Kidney (tissue), 13 donors: ENCODE measurements at regions not wholly inside any gene's neighbourhood (a gene's known extent, or its start where the extent isn't known, plus 50 kb on each side); places are given as distances from the start of the nearest gene placed in this dataset.

Experiments used
- DNase-seq, 5 donors: peaks; one replicate each; pipeline ENCODE4 v3.0.0-alpha.2; 2013 to 2020
- FAIRE-seq: peaks from 2 replicates; lab custom pipeline; 2012; peaks lifted over from hg19 to GRCh38; lab: Jason Lieb, UNC
- H3K27ac ChIP-seq, 2 donors: one replicate each; pipeline ENCODE4 v1.7.0; 2013; ENCODE audit warnings: low read depth in 2 of 2, low read length in 2 of 2, inconsistent platforms in 1 of 2
- H3K27me3 ChIP-seq: one replicate; pipeline ENCODE4 v1.7.1; 2013; ENCODE audit warnings: low read length, inconsistent platforms; ENCODE audit not compliant: control insufficient read depth, insufficient read depth
- H3K36me3 ChIP-seq, 3 donors: one replicate each; pipeline versions ENCODE4 v1.7.0 to v1.7.1; 2013; ENCODE audit warnings: low read length in 3 of 3, control low read depth in 1 of 3, inconsistent platforms in 1 of 3; ENCODE audit not compliant: insufficient read depth in 3 of 3, control insufficient read depth in 2 of 3
- H3K4me1 ChIP-seq, 3 donors: one replicate each; pipeline versions ENCODE4 v1.7.0 to v1.7.1; 2013; ENCODE audit warnings: low read length in 3 of 3, inconsistent platforms in 1 of 3, low read depth in 1 of 3; ENCODE audit not compliant: control insufficient read depth in 2 of 3, insufficient read depth in 2 of 3
- H3K4me3 ChIP-seq, 3 donors: one replicate each; pipeline versions ENCODE4 v1.7.0 to v1.8.1; 2013; ENCODE audit warnings: low read length in 3 of 3, control low read depth in 1 of 3, inconsistent platforms in 1 of 3
- H3K9ac ChIP-seq, 3 donors: one replicate each; pipeline versions ENCODE4 v1.7.0 to v1.7.1; 2013; ENCODE audit warnings: low read length in 3 of 3, control low read depth in 1 of 3, inconsistent platforms in 1 of 3
- H3K9me3 ChIP-seq, 3 donors: one replicate each; pipeline versions ENCODE4 v1.7.0 to v1.7.1; 2013; ENCODE audit warnings: low read length in 3 of 3, control low read depth in 1 of 3, inconsistent platforms in 1 of 3; ENCODE audit not compliant: control insufficient read depth in 2 of 3, insufficient read depth in 1 of 3
- CTCF ChIP-seq: IDR thresholded peaks from 3 replicates; pipeline ENCODE4 v1.5.1; 2012; ENCODE audit warnings: mild to moderate bottlenecking, moderate library complexity, borderline replicate concordance; ENCODE audit not compliant: insufficient read depth; ENCODE audit errors: extremely low read depth
- intact Hi-C: fragments of 100-400 bp; cut with DNase I; formaldehyde crosslinking; loops from one replicate; pipeline ENCODE4 v1.11.1; 2022
- donor health status: control.
- donor health status: control.
- donor health status: control.
- donor health status: control.
- donor health status: control.
- donor health status: DM: yes; HTN: yes; CAD: no.
- donor health status: Normal renal cell carcinoma (clear cell type).

- intact Hi-C loops: no loop called here
- FAIRE-seq: no peak
Measured at GRCh38 chr6:1062786-1063545, 248.9 kb upstream of the FOXQ1 start.

GRCh38 chr6:1059596-1059995 is 252.3 kb upstream of the FOXQ1 start:
- FAIRE-seq: no peak
- no peak overlapping the region for H3K9ac ChIP-seq
- no peaks in the 10 kb centered on the region for H3K9me3 ChIP-seq
- intact Hi-C loops: no loop called here
- no peaks in the 10 kb centered on the region for H3K36me3 ChIP-seq
- DNase-seq: no peak
- H3K27ac ChIP-seq: no peak overlapping the region
- TF ChIP-seq CTCF: no peak
- H3K4me3 ChIP-seq: no peak overlapping the region
- no peaks in the 10 kb centered on the region for H3K4me1 ChIP-seq
- no peaks in the 10 kb centered on the region for H3K27me3 ChIP-seq

More at GRCh38 chr6:1062786-1063545, 248.9 kb upstream of the FOXQ1 start:
- no peak for DNase-seq
- TF ChIP-seq CTCF: no peak
- no peaks in the 10 kb centered on the region for H3K27me3 ChIP-seq
- H3K27ac ChIP-seq: no peak overlapping the region
- no peak overlapping the region for H3K9ac ChIP-seq
- no peaks in the 10 kb centered on the region for H3K9me3 ChIP-seq
- no peaks in the 10 kb centered on the region for H3K4me1 ChIP-seq
- H3K36me3 ChIP-seq: no peaks in the 10 kb centered on the region
- H3K4me3 ChIP-seq: no peak overlapping the region

GRCh38 chr6:1057490-1058135 is 254.3 kb upstream of the FOXQ1 start:
- DNase-seq (no peak), FAIRE-seq (no peak)
- H3K27me3 ChIP-seq: no peaks in the 10 kb centered on the region
- no peaks in the 10 kb centered on the region for H3K36me3 ChIP-seq
- intact Hi-C loops: no loop called here
- no peak overlapping the region for H3K27ac ChIP-seq
- H3K4me3 ChIP-seq: no peak overlapping the region
- no peaks in the 10 kb centered on the region for H3K4me1 ChIP-seq
- no peak overlapping the region for H3K9ac ChIP-seq
- H3K9me3 ChIP-seq: peaks cover 0 to 1% (median 0%) of the 10 kb centered on the region in 3 donors
- TF ChIP-seq CTCF: no peak
